Glomerular endothelial cell (primary cell): ENCODE measurements at regions not wholly inside any gene's neighbourhood (a gene's known extent, or its start where the extent isn't known, plus 50 kb on each side); places are given as distances from the start of the nearest gene placed in this dataset.
"Not testable (repeated sequence)": the region's sequence is repeated elsewhere in the genome, so short reads cannot be mapped to it uniquely, and the experiment has no call there.

Experiments
- DNase-seq: peaks from one replicate; pipeline ENCODE4 v3.0.0-alpha.2; 2011; ENCODE audit warnings: low read depth, low spot score; ENCODE audit errors: extremely low read depth

- no peak for DNase-seq
These were observed 377.2 kb downstream of the RAP2B start for GRCh38 chr3:153539263-153539662.

- DNase-seq = no peak
These were observed 383.4 kb downstream of the RAP2B start for GRCh38 chr3:153545471-153545870.

- DNase-seq = no peak
These were observed 385.9 kb downstream of the RAP2B start for GRCh38 chr3:153547970-153548369.

GRCh38 chr3:153549686-153550085, 387.7 kb downstream of the RAP2B start:
- DNase-seq = not testable (repeated sequence)

GRCh38 chr3:153551536-153552285, 389.7 kb downstream of the RAP2B start:
- DNase-seq = no peak

- no peak for DNase-seq
These were observed 391.0 kb downstream of the RAP2B start for GRCh38 chr3:153552887-153553604.

GRCh38 chr3:153553605-153553945, 391.5 kb downstream of the RAP2B start:
- no peak for DNase-seq

- DNase-seq = no peak
These were observed 393.9 kb downstream of the RAP2B start for GRCh38 chr3:153555919-153556318.

GRCh38 chr3:153559366-153559765, 397.3 kb downstream of the RAP2B start:
- not testable (repeated sequence) for DNase-seq

GRCh38 chr3:153567011-153567410, 405.0 kb downstream of the RAP2B start:
- DNase-seq = no peak

GRCh38 chr3:153567556-153567955, 405.5 kb downstream of the RAP2B start:
- DNase-seq = no peak

GRCh38 chr3:153570481-153570880, 408.5 kb downstream of the RAP2B start:
- not testable (repeated sequence) for DNase-seq

GRCh38 chr3:153572165-153572564, 410.1 kb downstream of the RAP2B start:
- no peak for DNase-seq

- DNase-seq = no peak
These were observed 410.6 kb downstream of the RAP2B start for GRCh38 chr3:153572654-153573053.

- no peak for DNase-seq
These were observed 411.5 kb downstream of the RAP2B start for GRCh38 chr3:153573481-153573880.

GRCh38 chr3:153574445-153574844, 412.4 kb downstream of the RAP2B start:
- no peak for DNase-seq

GRCh38 chr3:153577059-153577736, 415.2 kb downstream of the RAP2B start:
- DNase-seq = no peak

GRCh38 chr3:153578046-153578445, 416.0 kb downstream of the RAP2B start:
- no peak for DNase-seq

GRCh38 chr3:153590051-153590450, 428.0 kb downstream of the RAP2B start:
- DNase-seq = no peak

GRCh38 chr3:153591561-153592245, 429.7 kb downstream of the RAP2B start:
- no peak for DNase-seq

- no peak for DNase-seq
These were observed 433.3 kb downstream of the RAP2B start for GRCh38 chr3:153595186-153595815.
